Retinal pigment epithelial cell (primary cell): ENCODE measurements at regions not wholly inside any gene's neighbourhood (a gene's known extent, or its start where the extent isn't known, plus 50 kb on each side); places are given as distances from the start of the nearest gene placed in this dataset.
"Not testable (repeated sequence)": the region's sequence is repeated elsewhere in the genome, so short reads cannot be mapped to it uniquely, and the experiment has no call there.

Experiments used
- DNase-seq: peaks from one replicate; pipeline ENCODE4 v3.0.0-alpha.2; 2010; ENCODE audit warnings: low read depth
- H3K4me3 ChIP-seq: 2 replicates; pipeline ENCODE4 v1.5.1; 2011; ENCODE audit warnings: mild to moderate bottlenecking, low read length, control low read depth, moderate library complexity
- CTCF ChIP-seq: conservative IDR thresholded peaks from 2 replicates; pipeline ENCODE4 v1.5.1; 2011; ENCODE audit warnings: low read depth, low read length, control low read depth, inconsistent platforms

GRCh38 chr2:188682838-188683237, 291.3 kb upstream of the COL3A1 start:
- no peak for TF ChIP-seq CTCF
- no peak for DNase-seq

DNA sequence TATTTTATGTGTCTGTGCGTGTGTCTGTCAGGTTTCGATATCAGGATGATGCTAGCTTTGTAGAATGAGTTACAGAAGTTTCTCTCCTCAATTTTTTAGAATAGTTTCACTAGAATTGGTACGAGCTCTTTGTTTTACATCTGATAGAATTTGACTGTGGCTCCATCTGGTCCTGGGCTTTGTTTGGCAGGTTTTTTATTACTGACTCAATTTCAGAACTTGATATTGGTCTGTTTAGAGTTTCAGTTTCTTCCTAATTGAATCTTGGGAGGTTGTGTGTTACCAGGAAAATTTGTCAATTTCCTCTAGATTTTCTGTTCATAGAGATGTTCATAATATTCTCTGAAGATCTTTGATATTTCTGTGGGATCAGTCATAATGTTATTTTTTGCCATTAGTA, 289.4 kb upstream of the COL3A1 start:
- TF ChIP-seq CTCF, result no peak
- no peak for DNase-seq

More at GRCh38 chr2:188682838-188683237, 291.3 kb upstream of the COL3A1 start:
- H3K4me3 ChIP-seq, result no peak overlapping the region

DNA sequence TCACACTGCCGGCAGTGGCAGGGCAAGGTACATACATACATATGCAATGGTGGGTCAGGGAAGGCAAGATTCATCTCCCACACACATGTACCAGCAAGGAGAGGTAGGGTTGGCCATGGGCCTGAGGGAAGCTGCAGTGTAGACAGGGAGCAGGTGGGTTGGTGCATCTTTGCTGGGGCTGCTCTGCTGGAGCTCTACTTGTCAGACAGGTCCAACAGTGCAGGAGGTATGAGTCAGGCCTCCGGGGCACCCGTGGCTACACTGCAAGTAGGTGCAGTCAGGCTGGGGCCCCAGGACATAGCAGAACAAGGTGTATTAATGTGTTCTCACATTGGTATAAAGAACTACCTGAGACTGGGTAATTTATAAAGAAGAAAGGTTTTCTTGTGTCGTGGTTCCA, 281.1 kb upstream of the COL3A1 start:
- no peak overlapping the region for H3K4me3 ChIP-seq
- no peak for DNase-seq
- TF ChIP-seq CTCF, result no peak

More for the DNA sequence above, 289.4 kb upstream of the COL3A1 start:
- H3K4me3 ChIP-seq, result no peak overlapping the region

- no peak overlapping the region for H3K4me3 ChIP-seq
- no peak for DNase-seq
- no peak for TF ChIP-seq CTCF
Observed at GRCh38 chr2:188693771-188694170, 280.4 kb upstream of the COL3A1 start.

GRCh38 chr2:188695953-188696352, 278.2 kb upstream of the COL3A1 start:
- no peak for TF ChIP-seq CTCF
- H3K4me3 ChIP-seq, result no peak overlapping the region
- peak; percentile 67 for DNase-seq

DNA sequence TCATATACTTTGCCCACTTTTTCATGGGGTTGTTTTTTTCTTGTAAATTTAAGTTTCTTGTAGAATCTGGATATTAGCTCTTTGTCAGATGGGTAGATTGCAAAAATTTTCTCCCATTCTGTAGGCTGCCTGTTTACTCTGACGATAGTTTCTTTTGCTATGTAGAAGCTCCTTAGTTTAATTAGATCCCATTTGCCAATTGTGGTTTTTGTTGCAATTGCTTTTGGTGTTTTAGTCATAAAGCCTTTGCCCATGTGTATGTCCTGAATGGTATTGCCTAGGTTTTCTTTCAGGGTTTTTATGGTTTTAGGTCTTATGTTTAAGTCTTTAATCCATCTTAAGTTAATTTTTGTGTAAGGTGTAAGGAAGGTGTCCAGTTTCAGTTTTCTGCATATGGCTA, 276.0 kb upstream of the COL3A1 start:
- DNase-seq, H3K4me3 ChIP-seq: not testable (repeated sequence)

- DNase-seq, result no peak
- H3K4me3 ChIP-seq, result no peak overlapping the region
- TF ChIP-seq CTCF, result no peak
Observed at GRCh38 chr2:188701836-188702235, 272.3 kb upstream of the COL3A1 start.

DNA sequence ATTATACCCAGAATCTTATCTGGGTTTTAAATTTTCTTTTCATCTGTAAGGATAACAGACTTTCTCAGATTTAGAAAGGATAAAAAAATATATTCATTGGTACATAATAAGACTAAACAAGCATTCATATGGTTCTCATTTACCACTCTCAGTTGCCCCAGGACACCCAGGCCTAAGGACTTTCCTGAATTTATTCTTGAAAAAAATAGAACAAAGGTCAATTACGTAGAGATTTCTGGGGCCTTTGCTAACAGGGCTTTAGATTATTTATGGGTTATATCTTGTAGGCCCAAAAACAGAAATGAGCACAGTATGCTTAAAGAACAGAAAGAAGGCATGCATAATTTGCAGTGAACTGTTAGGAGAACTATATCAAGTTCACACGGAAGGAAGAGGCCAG, 269.0 kb upstream of the COL3A1 start:
- H3K4me3 ChIP-seq, result no peak overlapping the region
- no peak for TF ChIP-seq CTCF
- no peak for DNase-seq
